ENCODE measurements at regions not wholly inside any gene's neighbourhood (a gene's known extent, or its start where the extent isn't known, plus 50 kb on each side); places are given as distances from the start of the nearest gene placed in this dataset.

- TF ChIP-seq POLR2A (IDR thresholded peaks at IDR 0.05): no peak
- no peak for TF ChIP-seq CTCF (IDR thresholded peaks at IDR 0.05)
These were observed 303.5 kb downstream of the SFMBT2 start for GRCh38 chr10:7107285-7107684.

All from vagina (tissue), 2 donors.